Omental fat pad (tissue), 3 donors: ENCODE measurements at regions not wholly inside any gene's neighbourhood (a gene's known extent, or its start where the extent isn't known, plus 50 kb on each side); places are given as distances from the start of the nearest gene placed in this dataset.

Experiments
- ATAC-seq: fragments of 150-250 bp; one replicate; pipeline ENCODE4 v1.9.1; 2016; ENCODE audit warnings: mild to moderate bottlenecking, moderate library complexity; ENCODE audit not compliant: low FRiP score
- DNase-seq: peaks from one replicate; pipeline ENCODE4 v3.0.0-alpha.2; 2019; ENCODE audit warnings: low spot score
- CTCF ChIP-seq, 3 donors: fragments of 450-650 bp; IDR thresholded peaks; one replicate each; pipeline ENCODE4 v1.5.1; 2016 to 2017; ENCODE audit warnings: antibody characterized with exemption in 3 of 3, mild to moderate bottlenecking in 3 of 3, moderate library complexity in 2 of 3

DNA sequence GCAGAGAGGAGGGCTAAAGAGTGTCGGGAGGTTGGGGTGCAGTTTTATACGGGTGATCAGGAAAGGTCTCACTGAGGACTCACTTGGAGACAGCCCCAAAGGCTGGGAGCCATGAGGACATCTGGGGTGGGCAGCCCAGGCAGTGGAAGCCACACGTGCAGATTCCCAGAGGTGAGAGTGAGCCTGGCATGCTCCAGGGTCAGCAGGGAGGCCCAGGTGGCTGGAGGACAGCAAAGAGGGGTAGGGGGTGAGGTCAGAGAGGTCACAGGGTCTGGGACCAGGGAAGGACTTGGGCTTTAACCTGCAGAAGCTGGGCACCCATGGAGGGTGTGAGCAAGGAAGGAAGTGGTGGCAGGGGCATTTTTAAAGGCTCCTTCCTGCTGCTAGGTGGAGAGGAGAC, 481.7 kb downstream of the MATN1 start:
- DNase-seq (no peak), ATAC-seq (no peak)
- no peak for TF ChIP-seq CTCF (IDR thresholded peaks at IDR 0.05)

DNA sequence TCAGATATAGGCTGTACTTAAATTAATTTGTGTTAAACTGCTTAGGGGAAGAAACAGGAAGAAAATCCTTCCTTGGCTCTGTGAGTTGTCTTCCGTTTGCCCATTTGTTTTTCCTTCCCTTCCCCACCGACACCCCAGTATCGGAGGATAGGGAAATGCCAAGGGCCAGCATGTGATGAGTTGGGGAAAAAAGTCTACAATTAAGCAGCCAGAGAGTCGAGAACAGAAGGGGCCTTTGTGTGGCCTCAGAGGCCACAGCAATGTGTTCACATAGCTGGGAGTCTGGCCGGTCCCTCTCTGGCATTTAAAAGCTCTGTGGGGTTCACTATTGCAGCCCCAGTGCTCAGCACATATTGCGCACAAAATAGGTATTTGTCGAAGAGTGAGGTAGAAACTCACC, 489.3 kb downstream of the MATN1 start:
- ATAC-seq (no peak), DNase-seq (no peak)
- TF ChIP-seq CTCF (IDR thresholded peaks at IDR 0.05), result no peak

GRCh38 chr1:30232288-30232899, 491.0 kb downstream of the MATN1 start:
- ATAC-seq (no peak), DNase-seq (no peak)
- TF ChIP-seq CTCF (IDR thresholded peaks at IDR 0.05), result no peak

GRCh38 chr1:30229960-30230359, 493.4 kb downstream of the MATN1 start:
- DNase-seq, result no peak

GRCh38 chr1:30229557-30229956, 493.8 kb downstream of the MATN1 start:
- DNase-seq (no peak), ATAC-seq (no peak)
- TF ChIP-seq CTCF (IDR thresholded peaks at IDR 0.05), result no peak

More at GRCh38 chr1:30229960-30230359, 493.4 kb downstream of the MATN1 start:
- TF ChIP-seq CTCF (IDR thresholded peaks at IDR 0.05), result no peak
- no peak for ATAC-seq

- ATAC-seq (no peak), DNase-seq (no peak)
- TF ChIP-seq CTCF (IDR thresholded peaks at IDR 0.05), result no peak
These were observed 496.7 kb downstream of the MATN1 start for GRCh38 chr1:30226648-30227047.

- no peak for ATAC-seq
- TF ChIP-seq CTCF (IDR thresholded peaks at IDR 0.05), result no peak
- no peak for DNase-seq
These were observed 498.0 kb downstream of the MATN1 start for GRCh38 chr1:30225357-30225756.
